ENCODE measurements at regions not wholly inside any gene's neighbourhood (a gene's known extent, or its start where the extent isn't known, plus 50 kb on each side); places are given as distances from the start of the nearest gene placed in this dataset.

DNA sequence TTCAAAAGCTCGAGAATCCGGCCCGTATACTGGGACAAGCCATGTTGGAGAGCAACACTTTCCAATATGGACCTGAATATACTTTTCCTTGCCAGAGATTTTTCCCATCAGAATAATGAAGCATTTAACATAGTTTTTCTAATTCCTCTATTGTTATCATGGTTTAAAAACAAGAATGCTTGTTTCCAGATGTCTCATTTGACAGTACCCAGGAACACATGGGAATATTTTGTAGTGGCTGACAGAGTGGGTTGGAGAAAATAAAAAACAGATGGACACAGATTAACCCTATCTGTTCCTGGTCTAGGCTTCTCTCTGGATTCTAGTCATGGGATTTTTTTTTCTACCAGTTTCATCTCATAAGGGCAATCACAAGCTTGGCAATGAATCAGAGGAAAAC, 164.8 kb upstream of the CEP162 start:
- TF ChIP-seq TAF1 (IDR thresholded peaks at IDR 0.05; ENCODE audit: low read depth, low read length) (no peak), POLR2A (IDR thresholded peaks at IDR 0.05; ENCODE audit: control extremely low read depth in 1 of 2, low read depth in 2 of 2, low read length in 2 of 2) (no peak), JUN (IDR thresholded peaks at IDR 0.05; ENCODE audit: low read depth, low read length) (no peak), SP2 (IDR thresholded peaks at IDR 0.05; ENCODE audit: low read length) (no peak), SP1 (IDR thresholded peaks at IDR 0.05; ENCODE audit: low read depth, low read length) (no peak), EP300 (IDR thresholded peaks at IDR 0.05; ENCODE audit: borderline replicate concordance in 1 of 2, low read depth in 2 of 2, low read length in 2 of 2) (no peak)
- TF ChIP-seq, protein P1, sequence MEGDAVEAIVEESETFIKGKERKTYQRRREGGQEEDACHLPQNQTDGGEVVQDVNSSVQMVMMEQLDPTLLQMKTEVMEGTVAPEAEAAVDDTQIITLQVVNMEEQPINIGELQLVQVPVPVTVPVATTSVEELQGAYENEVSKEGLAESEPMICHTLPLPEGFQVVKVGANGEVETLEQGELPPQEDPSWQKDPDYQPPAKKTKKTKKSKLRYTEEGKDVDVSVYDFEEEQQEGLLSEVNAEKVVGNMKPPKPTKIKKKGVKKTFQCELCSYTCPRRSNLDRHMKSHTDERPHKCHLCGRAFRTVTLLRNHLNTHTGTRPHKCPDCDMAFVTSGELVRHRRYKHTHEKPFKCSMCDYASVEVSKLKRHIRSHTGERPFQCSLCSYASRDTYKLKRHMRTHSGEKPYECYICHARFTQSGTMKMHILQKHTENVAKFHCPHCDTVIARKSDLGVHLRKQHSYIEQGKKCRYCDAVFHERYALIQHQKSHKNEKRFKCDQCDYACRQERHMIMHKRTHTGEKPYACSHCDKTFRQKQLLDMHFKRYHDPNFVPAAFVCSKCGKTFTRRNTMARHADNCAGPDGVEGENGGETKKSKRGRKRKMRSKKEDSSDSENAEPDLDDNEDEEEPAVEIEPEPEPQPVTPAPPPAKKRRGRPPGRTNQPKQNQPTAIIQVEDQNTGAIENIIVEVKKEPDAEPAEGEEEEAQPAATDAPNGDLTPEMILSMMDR (IDR thresholded peaks at IDR 0.05; ENCODE audit: control extremely low read depth in 1 of 3, insufficient read depth in 1 of 3, low read depth in 1 of 3, low read length in 3 of 3), result no peak
- TF ChIP-seq, protein P2, sequence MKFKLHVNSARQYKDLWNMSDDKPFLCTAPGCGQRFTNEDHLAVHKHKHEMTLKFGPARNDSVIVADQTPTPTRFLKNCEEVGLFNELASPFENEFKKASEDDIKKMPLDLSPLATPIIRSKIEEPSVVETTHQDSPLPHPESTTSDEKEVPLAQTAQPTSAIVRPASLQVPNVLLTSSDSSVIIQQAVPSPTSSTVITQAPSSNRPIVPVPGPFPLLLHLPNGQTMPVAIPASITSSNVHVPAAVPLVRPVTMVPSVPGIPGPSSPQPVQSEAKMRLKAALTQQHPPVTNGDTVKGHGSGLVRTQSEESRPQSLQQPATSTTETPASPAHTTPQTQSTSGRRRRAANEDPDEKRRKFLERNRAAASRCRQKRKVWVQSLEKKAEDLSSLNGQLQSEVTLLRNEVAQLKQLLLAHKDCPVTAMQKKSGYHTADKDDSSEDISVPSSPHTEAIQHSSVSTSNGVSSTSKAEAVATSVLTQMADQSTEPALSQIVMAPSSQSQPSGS (IDR thresholded peaks at IDR 0.05; ENCODE audit: low read length), result no peak

All from H1 (cell line).